GM18870 (cell line): ENCODE measurements at regions not wholly inside any gene's neighbourhood (a gene's known extent, or its start where the extent isn't known, plus 50 kb on each side); places are given as distances from the start of the nearest gene placed in this dataset.
"Not testable (repeated sequence)": the region's sequence is repeated elsewhere in the genome, so short reads cannot be mapped to it uniquely, and the experiment has no call there.

ENCODE experiments used
- ATAC-seq: cut with Tn5 transposase; IDR thresholded peaks from one replicate; pipeline ENCODE4 v1.9.1; 2021; ENCODE audit warnings: moderate library complexity; ENCODE audit not compliant: unreplicated experiment

DNA sequence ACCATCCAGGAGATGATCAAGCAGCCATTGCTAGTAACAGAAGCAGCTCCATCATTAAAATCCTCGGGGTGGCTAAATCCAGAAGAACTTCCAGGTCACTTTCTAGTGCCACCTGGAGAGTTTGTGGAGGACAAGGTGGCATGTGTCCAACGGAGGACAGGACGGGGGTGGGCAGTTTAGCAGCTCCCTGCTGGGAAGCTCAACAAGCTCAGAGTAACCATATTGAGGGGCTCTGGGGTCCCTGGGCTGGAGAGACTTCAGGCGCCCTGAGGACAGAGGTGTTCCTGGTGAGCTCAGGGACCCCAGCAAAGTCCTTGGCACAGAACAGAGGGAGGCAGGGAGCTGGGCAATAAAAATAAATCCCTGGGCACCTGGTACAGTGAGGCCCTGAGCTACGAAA is 140.0 kb upstream of the FHL2 start:
- no peak for ATAC-seq

DNA sequence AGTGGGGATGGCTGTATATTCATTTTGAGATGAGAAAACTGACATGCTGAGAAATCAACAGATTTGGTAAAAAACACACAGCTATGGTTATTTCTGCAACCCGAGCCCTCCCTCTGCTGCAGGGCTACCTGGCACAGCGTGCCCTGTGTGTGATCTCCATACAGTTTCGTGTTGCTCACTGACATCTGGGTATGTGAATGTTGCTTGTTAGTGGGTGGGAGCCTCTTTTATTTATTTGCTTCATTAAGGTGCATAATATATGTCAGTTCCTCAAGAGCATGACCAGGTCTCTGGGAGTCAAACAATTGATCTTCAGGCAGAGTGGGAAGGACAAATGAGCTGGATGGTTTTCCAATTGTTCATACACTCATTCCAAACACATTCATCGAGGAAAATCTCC is 139.1 kb upstream of the FHL2 start:
- ATAC-seq = no peak

GRCh38 chr2:105537466-105537865 is 138.6 kb upstream of the FHL2 start:
- no peak for ATAC-seq

DNA sequence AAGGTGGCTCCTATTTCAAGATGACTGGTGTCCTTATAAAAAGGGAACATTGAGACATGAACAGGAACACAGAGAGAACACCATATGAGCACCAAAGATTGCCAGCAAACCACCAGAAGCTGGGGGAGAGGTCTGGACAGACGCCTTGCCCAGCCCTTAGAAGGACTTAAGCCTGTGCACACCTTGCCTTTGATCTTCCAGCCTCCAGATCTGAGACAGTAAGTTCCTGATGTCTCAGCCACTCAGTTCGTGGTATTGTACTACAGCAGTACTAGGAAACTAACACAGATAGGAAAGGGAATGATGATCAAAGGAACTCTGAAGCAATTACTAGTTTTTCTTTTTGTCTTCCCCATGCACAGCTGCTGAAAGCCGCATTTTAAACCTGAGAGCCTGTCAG is 137.3 kb upstream of the FHL2 start:
- no peak for ATAC-seq

- not testable (repeated sequence) for ATAC-seq
Observed at GRCh38 chr2:105529258-105529657, 130.4 kb upstream of the FHL2 start.

DNA sequence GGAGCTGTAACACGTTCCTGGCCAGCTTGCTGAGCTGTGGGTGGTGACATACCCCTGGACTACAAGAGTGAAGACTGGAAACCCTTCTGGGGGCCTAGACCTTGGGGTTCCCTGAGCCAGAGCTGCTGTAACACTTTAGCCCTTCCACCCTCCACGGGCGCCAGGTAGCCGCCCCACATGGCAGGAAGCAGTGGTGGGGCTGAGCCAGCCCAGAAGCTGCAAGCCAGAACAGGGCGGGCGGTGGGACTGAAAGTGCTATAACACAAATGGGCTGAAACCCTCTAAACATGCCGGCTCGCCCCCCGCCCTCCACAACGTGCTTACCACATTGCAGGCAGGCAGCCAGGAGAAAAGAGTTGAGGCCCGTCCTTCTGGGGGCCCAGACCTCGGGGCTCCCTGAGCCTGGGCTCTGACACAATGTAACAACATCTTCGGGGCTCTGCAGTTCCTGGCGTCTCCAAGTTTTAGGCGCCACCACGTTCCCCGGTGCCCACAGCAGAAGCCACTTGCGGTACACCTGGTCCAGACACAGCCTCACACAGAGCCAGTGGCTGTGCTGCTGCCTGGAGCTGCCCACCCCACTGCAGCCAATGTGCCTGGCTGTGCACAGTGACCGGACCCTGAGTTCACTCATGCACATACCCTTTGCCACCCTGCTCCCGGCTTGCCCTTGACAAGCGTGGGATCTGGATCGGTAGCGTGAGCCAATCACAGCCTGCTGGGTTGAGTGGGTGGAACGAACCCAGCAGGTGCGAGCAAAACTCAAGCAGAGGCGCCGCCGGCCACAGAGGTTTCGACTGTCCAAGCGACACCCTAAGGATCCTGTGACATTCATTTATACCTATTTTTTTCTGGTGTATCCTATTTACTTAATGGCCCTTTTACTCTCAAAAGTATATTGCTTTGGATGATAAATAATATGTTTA is 127.4 kb upstream of the FHL2 start:
- ATAC-seq = no peak

DNA sequence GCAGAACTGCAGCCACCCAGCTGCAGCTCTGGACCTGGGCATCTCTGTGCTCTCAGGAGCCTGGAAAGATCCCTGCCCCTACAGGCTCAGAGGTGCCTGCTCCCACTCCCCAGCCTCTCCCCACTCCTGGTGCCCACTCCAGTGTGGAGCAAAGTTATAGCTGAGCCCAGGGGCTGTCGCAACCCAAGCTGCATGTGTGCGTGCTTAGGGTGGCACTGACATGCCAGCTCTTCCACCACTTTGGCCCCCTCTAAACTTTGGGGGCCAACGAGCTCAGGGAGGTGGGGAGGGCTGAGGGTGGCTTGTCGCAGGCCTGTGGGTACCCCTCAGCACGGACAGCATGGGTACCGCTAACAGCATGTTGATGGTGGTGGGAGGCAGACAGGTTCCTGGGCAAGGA is 126.3 kb upstream of the FHL2 start:
- ATAC-seq = no peak

- no peak for ATAC-seq
Observed at GRCh38 chr2:105522645-105523044, 123.8 kb upstream of the FHL2 start.

DNA sequence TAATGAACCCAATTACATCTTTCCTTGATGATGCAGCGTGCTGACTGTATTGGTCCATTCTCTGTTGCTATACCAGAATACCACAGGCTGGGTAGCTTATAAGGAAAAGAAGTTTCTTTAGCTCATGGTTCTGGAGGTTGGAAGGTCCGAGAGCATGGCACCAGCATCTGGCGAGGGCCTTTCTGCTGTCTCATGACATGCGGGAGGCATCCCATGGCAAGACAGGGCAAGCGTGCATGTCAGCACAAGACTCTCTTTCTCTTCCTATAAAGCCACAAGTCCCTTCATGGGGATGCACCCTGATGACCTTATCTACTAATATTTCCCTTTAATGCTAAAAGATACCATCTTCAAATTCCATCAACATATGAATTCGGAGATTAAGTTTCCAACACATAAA is 122.8 kb upstream of the FHL2 start:
- no peak for ATAC-seq

GRCh38 chr2:105521176-105521575 is 122.3 kb upstream of the FHL2 start:
- no peak for ATAC-seq

GRCh38 chr2:105519516-105519915 is 120.7 kb upstream of the FHL2 start:
- ATAC-seq = no peak

DNA sequence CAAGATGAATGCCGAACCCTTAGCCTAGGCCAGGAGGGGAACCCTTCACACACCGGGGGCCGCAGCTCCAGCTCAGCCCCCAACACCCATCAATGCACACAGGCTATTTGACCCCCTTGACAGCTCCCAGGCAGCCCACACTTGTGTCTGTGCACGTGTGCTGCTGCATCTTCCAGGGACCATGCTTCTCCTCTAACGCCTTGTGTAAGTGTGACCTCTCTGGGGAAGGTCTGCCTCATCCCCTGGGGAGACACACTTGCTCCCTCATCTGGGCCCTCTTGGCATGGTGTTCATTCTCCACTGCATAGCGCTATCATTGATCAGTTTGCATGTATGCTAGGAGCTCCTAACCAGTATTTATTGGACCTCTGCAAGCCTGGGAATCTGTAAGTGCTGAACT is 120.0 kb upstream of the FHL2 start:
- ATAC-seq = no peak

GRCh38 chr2:105517814-105518705 is 119.2 kb upstream of the FHL2 start:
- ATAC-seq = no peak

- ATAC-seq = no peak
Observed at GRCh38 chr2:105515581-105516415, 116.9 kb upstream of the FHL2 start.

DNA sequence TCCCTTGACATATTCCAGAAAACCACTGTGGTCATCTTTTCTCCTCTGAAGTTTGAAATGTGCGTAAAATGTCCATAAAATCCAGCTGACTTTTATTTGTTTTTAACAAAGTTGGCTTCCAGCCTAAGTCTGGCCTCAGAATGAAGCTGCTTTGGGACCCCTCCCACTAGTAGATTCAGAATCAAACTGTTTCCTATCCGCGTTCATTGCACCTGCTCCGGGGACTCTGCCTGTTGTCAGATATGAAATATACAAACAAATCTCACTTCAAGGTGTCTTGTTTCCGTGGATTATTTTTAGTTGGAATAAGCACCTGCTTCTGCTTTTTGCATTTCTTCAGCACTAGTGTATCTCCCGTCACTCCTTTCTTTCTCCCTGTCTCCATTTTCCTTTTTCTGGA is 115.7 kb upstream of the FHL2 start:
- ATAC-seq = no peak

- no peak for ATAC-seq
Observed at GRCh38 chr2:105510761-105511528, 112.1 kb upstream of the FHL2 start.

GRCh38 chr2:105509269-105510086 is 110.6 kb upstream of the FHL2 start:
- ATAC-seq = no peak

DNA sequence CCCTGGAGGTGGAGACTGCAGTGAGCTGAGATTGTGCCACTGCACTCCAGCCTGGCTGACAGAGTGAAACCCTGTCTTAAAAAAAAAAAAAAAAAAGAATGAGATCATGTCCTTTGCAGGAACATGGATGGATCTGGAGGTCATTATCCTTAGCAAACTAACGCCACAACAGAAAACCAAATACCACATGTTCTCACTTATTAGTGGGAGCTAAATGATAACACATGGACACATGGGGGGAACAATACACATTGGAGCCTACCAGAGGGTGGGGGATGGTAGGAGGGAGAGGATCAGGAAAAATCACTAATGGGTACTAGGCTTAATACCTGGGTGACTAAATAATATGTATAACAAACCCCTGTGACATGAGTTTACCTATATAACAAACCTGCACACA is 108.0 kb upstream of the FHL2 start:
- not testable (repeated sequence) for ATAC-seq

DNA sequence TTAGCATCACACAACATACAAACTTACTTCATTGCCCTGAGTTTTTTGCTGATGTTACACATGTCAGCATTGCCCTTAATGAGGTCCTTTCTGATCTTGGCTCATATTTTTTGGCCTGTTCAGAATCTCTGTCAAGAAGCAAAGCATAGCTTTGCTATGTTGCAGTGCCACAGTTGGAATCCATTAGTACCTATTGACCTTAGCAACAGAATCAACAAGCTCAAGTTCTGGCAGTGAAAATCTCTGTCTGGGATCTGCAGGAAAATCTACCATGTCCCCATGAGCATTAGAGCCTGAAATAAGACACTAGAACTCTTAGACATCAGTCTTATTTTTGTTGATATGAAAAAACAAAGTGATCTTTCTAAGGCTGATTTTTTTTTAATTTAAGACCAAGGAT is 105.6 kb upstream of the FHL2 start:
- no peak for ATAC-seq
